CD4-positive, alpha-beta T cell treated with Interleukin-15 for 1 hour (primary cell): ENCODE measurements at regions not wholly inside any gene's neighbourhood (a gene's known extent, or its start where the extent isn't known, plus 50 kb on each side); places are given as distances from the start of the nearest gene placed in this dataset.

Experiments used
- DNase-seq: peaks from one replicate; pipeline ENCODE4 v3.0.0-alpha.2; 2020

DNA sequence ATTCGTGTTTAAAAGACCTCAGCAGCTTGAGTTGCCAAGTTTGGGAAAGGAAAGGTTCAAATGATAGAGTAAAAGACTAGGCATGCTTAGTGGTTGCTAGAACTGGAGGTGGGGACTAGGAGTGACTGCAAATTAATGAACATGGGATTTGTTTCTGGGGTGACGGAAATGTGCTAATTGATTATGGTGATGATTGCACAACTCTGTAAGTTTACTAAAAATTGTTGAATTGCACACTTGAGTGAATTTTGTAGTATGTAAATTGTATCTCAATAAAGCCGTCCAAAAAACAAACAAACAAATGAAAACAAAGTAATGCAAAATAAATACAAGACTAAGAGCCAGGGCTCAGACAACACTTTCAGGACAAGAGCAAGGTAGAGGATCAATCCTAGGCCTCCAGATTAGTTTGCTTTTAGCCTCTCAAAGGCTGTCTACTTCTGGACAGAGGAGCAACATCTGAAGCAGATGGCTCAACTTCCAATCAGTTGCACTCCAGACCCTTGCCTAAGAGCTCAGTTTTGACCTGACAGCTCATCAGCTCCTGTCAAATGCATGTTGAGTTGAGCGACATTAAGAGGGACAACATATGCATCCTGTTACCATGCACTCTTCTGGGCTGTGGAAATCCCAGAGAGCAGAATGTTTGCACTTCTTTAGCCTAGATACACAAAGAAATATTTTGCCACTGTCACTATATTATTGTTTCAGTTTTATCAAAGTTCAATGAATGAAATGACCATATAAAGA, 111.2 kb upstream of the ASIC2 start:
- no peak for DNase-seq

DNA sequence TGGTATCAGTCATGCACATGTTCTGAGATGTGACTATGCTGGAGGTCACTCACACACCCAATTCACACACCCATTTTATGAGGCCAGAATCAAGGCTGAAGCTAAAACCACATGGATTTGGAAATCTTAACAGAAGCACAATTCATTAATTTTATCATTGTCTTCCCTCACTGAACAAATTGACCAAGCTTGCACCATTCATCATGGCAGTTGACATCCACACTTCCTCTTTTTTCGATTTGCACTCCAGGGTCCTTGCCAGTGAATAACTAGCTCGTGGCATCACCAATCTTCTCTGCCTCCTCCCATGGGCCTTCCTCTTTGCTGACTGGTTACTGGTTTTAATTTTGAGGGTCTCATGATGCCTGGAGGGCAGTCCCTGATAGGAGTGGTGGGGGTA, 123.0 kb upstream of the ASIC2 start:
- DNase-seq: no peak

DNA sequence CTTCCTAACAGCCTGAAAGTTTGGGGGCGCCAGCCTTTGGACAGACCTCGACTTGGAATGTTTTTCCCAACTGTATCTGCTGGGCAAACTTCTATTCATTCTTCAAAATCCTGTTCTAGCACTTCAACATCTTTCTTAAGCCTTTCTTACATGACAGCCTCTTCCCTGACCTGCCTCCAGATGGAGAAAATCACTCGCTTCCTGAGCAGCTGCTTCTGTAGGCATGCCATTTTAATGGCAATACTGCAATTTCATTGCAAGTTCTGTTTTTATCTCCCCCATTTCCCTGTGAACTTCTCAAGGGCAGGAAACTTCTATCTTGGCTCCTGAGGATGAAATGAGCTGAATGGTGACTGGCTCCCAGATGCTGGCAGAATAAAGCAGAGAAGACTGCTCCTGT, 128.8 kb upstream of the ASIC2 start:
- DNase-seq: no peak

DNA sequence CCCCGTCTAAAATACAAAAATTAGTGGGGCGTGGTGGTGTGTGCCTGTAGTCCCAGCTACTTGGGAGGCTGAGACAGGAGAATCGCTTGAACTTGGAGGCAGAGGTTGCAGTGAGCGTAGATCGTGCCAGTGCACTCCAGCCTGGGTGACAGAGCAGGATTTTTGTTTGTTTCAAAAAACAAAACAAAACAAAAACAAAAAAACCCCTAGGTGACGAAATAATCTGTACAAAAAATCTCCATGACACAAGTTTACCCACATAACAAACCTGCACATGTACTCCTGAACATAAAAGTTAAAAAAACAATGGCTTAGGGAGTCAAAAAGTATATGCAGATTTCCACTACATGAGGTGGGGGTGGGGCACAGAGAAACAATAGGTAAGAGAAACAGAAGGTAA, 140.5 kb upstream of the ASIC2 start:
- no peak for DNase-seq

DNA sequence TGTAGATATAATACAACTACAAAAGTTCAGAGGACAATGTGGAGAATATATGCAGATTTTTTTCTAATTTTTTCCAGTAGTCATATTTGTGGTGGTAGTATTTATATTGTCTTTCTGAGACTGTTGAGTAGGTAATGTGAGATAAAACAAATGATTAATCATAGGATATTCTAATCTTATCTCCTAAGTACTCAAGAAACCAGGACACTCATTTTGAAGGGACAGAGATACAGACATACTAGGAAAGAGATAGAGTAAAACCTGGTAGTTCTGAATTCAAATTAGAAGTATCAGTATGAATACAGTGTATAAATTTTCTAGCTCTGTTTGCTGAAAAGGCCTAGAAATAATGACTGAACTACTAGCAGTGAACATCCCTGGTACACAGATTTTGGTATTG, 141.7 kb upstream of the ASIC2 start:
- DNase-seq: no peak

DNA sequence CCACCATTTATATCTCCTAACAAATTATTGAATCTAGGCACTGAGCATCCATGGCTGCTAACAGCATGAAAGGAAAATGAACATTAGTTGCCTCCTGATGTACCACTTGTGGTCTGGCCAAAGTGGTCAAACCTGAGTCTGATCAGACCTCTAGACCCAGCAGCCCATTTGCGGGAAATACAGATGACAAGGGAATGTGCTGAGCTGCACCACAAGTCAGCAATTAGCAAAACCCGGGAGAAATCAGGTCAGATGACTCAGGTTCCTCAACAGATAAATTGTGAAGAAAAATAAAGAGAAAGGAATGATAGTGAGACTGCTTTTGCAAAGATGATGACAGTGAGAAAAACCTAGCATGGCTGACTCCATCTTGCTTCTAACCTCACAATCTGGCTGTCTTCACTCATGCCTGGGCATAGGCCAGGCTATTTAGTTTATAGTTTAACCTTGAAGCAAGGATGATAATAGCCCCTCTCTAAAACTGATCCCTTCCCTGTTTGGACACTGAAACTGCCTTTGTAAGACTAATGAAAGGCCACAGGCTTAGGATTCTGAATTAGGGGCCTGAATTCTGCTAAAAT, 142.7 kb upstream of the ASIC2 start:
- no peak for DNase-seq

DNA sequence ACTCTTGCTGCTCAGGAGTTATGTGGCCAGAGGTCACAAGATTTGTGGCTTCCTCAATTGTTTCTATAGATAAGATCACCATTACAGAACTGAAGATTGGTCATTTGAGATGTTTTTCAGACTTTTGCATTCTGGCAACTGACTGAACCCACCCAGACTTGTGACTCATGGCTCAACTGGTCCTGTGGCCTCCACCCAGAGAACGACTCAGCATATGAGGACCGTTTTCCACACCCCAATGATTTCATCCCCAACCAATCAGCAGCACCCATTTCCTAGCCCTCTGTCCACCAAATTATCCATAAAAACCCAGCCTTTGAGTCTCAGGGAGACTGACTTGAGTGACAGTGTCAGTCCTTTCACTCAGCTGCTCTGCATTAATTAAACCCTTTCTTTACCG, 143.2 kb upstream of the ASIC2 start:
- DNase-seq: no peak

DNA sequence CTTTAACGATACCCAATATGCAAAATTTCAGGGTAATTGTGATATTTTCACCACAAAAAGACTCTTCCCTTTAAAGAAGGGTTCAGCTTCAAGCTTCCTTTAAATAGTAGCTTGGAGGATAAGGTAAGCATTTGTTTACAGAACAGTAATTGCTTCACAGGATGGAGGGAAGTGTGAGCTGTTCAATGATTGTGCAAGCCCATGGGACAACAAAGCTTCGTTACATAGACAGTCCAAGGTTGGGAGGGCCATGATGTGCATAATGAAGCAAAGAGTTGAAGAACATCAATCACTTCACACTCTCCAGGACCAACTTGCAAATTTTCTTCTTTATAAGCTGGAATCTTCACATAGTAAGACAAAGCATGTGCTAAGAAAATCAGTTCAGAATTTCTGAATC, 145.0 kb upstream of the ASIC2 start:
- no peak for DNase-seq

DNA sequence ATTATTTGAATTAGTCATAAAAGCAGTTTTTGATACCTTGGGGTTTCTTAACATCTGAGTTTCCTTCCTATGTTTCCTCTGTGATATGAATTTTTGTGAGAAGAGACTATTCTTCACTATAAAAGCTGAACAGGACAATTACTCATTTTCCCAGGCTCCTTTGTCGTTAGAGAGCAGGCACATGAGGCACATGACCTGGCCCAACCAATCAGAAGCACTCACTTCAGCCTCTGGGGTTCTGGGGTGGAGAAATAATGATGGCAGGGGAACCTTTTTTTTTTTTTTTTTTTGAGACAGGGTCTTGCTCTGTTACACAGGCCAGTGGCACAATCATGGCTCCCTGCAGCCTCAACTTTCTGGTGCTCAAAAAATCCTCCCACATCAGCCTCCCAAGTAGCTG, 145.5 kb upstream of the ASIC2 start:
- DNase-seq: no peak

DNA sequence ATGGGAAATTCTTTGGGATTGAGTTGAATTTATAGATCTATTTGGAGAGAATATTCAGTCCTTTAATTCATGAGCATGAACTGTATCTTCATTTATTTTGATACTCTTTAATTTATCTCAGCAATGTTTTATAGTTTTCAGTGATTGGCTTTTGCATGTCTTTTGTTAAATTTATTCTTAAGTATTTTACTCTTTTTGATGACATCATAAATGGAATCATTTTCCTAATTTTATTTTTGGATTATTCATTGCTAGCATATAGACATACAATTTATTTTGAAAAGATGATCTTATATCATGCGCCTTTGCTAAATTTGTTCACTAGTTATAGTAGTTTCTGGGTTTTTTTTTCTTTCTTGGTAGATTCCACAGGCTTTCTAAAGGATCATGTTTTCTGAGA, 149.2 kb upstream of the ASIC2 start:
- DNase-seq: no peak

DNA sequence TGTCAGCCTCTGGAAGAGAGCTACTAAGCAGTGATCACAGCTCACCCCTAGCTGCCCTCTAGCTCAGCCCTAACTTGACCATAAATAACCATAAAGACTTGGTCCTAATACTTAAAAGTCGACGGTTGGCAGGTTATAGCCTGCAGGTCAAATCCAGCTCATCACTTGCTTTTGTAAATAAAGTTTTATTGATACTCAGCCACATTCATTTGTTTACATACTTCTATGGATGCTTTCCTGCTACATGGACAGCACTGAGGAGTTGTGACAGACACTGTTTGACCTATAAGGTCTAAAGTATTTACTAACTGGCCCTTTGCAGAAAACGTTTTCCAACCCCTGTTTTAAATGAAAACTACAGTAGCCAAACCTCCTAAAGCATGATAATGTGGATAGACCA, 151.6 kb upstream of the ASIC2 start:
- DNase-seq: no peak

DNA sequence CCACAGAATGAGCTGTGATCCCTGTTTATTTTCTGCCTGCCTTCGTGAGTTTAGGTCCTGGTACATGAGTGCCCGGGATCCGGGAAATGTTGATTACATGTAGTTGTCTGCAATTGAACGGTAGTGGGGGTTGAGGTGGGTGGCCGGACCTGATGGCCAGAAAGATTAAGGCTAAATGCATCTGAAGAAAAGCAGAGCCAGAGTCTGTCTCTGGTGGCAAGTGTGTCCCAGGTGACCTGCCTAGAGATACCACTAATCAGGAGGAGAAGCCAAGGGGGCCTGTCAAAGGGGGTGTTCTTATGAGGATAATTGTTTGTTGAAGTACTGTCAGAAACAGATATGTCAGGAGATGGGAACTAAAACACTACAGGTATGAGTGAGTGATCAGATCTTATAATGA, 154.0 kb upstream of the ASIC2 start:
- no peak for DNase-seq

DNA sequence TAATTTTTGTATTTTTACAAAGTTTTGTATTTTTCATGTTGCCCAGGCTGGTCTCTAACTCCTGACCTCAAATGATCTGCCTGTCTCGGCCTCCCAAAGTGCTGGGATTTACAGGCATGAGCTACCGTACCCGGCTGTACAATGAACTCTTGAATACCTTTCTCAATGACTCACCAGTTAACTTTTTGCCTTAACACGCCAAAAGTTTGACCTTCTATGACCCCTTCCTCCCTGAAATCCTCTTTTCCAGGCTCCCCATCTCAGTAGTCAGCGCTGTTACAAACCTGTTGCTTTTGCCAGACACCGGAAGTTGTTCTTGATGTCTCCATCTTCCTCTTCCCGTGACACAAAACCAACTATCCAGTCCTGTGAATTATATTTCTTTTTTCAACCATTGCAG, 158.1 kb upstream of the ASIC2 start:
- DNase-seq: no peak

DNA sequence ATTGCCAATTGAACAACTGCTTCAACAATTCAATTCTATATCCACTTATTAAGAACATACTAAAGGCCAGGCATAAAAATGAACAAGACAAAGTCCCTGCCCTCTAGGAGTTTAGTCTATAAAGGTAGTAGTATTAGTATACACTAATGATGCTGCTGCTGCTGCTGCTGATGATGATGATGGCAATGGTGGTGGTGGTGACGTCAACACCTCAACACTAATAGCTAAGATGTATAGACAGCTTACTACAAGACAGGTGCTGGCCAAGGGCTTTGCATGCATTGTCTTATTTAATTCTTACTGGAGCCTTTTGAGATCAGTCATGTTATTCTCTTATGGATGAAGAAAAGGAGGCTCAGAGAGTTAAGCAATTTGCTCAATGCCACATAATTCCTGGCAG, 164.4 kb upstream of the ASIC2 start:
- DNase-seq: no peak

DNA sequence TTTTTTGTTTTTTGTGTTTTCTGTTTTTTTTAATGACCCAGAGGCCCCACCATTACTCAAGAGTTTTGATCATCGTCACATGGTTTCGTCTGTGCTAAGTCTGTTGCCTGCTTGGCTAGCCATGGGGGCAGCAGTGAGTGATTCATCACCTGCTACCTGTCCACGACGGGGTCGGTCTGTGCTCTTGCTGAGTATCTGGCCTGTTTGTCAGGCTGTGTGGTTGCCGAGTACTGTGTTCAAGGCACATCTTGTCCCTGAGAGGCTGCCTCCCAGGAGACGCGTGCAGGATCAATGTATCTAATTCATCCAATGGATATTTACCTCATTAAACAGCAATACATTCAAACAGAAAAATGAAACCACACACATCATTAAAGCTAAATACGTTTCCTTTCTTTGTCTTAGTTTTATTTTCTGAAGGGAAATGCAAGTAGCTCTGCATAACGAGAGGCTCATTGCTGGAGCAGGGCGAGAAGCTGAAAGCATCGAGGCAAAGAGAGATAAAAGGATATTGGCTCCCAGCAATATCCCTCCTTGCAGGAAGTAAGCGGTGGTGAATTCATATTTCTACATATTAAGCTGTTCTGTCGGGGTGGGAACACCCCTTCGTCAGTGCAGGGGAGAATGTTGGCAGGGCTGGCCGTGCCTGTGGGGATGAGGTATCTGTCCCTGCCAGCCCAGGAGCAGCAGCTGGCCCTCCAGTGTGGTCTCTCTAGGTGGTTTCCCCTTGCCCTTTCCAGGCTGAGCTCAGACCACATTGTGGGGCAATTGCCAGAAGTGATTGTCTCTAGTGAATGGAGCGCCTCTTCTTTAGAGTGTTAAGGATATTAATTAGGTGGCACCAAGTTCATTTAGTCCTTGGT, 166.2 kb upstream of the ASIC2 start:
- no peak for DNase-seq

DNA sequence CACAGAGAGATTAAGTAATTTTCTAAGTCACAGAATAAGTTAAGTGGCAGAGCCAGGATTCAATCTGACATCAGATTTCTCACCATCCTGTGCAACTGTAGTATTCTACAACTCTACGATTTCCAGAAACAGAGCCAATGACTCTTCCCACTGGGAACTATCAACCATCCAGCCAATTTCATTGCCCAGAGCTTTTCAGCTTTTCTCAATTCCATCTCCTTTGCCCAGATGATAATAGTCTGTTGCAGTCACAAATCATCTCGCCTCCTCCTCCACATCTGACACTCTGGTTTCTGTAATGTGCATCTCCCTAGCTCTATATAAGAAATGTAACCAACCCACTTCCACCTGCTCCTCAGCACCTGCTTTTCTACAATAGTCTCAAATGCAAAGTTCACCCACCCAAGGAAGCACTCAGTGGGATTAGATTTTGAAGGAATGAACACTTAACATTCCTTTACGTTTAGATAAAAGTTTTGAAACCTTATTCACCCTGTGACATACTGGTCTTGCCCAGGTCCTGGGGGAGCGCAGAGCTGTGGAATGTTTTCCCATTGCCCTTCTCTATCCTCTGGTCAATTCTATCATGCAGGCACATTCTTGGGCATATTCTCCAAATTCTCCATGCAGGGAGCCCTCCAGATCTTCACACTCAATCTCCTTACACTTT, 167.8 kb upstream of the ASIC2 start:
- DNase-seq: no peak

DNA sequence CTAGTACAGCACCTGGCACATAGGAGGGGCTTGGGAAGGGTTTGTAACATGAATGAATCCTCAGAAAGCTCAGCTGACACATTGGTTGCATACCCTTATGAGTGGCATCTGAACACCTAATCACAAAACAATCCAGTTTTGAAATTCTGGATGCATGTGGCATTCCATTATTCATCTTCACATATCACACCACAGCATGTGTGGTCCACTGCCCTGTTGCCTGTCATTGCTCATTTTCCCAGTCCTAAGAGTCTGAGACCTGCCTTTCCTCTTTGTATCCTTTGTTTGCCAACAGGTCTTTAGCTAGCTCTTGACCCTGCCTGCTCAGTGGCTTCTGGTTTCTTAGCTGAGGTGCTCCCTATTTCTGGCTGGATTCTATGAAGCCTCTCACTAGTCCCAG, 170.8 kb upstream of the ASIC2 start:
- no peak for DNase-seq

DNA sequence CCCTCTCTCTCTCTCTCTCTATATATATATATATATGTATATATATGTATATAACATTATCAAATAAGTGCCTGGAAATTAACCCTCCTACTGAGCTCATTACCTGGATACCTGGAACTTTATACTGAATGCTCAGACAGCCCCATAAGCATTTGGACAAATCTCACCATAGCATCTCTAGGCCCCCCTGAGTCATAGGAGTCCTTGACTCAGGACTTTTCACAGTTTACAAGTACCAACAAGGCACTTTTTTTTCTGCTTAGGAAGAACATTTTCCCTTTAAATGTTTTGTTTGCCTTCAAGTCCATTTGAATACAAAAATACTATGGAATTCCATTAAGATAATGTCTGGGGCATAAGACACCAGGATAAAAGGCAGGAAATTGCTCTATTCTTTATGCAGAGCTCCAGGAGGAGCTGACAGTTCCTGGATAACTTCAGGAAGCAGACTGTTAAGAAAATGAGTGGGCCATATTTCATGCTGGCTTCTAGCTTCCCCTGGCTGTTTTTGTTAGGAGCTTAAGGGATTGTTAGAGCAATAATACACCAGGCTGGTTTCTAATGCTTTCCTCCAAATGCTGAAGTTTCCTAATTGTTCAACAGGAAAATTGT, 171.7 kb upstream of the ASIC2 start:
- DNase-seq: no peak

DNA sequence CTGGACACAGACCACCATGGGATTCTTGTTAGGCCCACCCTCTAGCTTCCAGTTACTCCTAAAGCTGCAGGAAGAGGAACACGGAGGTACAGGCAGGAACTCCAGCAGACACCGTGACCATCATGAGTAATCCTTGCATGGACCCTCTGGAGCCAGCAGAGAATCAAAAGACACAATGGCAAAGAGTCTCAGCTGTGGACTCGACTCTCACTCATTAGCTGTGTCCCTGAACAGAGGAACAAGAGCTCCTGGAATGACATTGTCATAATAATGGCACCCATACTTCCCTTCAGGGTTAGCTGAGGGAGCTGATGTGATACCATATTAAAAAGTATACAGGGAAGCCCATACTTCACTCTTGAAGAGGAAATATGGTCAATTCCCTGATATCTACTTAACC, 176.3 kb upstream of the ASIC2 start:
- no peak for DNase-seq

DNA sequence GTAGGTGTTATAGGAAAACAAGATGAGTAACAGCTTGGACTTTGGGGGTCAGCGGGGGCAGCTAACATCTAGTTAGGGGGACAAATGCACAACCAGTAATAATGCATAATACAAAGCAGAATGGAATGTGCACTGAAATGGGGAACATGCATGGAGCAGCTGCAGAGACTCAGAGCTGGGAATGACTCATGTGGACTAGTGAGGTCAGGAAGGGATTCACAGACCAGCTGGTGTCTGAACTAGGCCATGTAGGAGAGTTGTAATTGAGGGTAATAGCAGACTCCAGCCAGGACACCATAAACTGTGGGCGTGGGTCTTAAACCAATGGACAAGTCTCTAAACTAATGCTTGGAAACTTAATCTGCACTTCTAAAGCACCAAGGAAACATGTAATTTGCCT, 176.8 kb upstream of the ASIC2 start:
- DNase-seq: no peak

DNA sequence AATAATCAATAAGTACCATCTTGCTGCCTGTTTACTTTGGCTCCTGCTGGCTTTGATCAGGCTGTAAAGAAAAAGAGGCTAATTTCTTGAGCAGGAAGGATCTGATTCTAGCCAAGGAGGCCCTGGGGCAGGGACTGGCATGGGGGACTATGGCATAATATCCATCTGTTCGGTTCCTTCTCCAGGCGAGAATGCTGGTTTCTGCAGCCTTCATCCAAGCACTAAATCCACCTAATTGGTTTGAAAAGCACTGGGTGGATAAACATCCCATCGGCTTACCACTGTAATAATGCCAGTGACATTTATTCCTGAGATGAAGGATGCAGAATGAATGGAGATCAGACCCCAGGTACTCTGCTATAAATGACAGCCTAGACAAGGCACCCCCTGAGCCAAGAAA, 180.0 kb upstream of the ASIC2 start:
- no peak for DNase-seq

DNA sequence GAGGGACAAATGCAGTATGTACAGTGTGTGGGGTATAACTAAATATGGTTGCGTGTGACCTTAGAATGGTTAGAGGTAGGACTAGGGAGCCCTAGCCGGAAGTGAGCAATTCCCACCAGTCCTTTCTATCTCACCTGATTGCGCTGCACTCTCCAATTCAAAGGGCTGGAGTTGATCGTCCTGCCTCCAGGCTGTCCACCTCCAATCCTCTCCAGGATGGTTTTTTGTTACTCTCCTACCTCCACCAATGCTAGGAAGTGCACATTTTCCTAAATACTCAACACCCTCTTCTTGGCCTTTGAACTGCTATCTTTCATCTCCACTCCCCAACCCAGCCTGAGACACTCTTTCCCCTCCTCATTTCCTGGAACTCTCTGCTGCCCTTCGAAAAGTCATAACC, 181.7 kb upstream of the ASIC2 start:
- DNase-seq: no peak

DNA sequence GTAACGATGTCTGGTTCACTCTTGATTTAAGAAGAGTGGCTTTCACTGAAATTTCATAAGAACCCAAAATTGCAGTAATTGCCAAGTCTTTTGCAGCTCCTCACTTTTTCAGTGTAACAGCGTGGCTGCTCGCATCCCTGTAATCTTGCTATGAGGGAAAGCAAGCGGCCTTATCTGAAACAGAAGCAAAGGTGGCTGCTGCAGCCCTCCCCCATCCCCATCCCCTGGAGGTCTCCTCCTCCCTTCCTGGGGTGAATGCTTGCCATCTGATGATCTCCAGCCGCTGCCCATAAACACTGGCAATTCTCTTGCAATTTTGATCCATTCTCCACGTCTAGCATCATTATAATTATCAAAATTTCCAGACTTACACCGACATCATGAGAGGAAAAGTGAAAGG, 182.5 kb upstream of the ASIC2 start:
- no peak for DNase-seq
